GM20431 (cell line): ENCODE measurements at regions not wholly inside any gene's neighbourhood (a gene's known extent, or its start where the extent isn't known, plus 50 kb on each side); places are given as distances from the start of the nearest gene placed in this dataset.

ENCODE experiments used
- in situ Hi-C: fragments of 300-500 bp; cut with MseI, MboI; formaldehyde crosslinking; loops from one replicate; pipeline ENCODE4 v1.15.0; 2020; ENCODE audit warnings: low sequenced_read_pairs; ENCODE audit not compliant: unreplicated experiment

GRCh38 chr6:10256113-10256690, 158.7 kb downstream of the TFAP2A start:
- in situ Hi-C loops = no loop called here

GRCh38 chr6:10250655-10251220, 164.1 kb downstream of the TFAP2A start:
- in situ Hi-C loops = no loop called here

GRCh38 chr6:10248378-10248843, 166.5 kb downstream of the TFAP2A start:
- in situ Hi-C loops = no loop called here

GRCh38 chr6:10237298-10238038, 177.4 kb downstream of the TFAP2A start:
- in situ Hi-C loops = no loop called here

- in situ Hi-C loops = no loop called here
Measured at GRCh38 chr6:10235344-10235743, 179.5 kb downstream of the TFAP2A start.

GRCh38 chr6:10230531-10230930, 184.3 kb downstream of the TFAP2A start:
- in situ Hi-C loops = no loop called here

- in situ Hi-C loops = no loop called here
Measured at GRCh38 chr6:10223841-10224240, 191.0 kb downstream of the TFAP2A start.

- in situ Hi-C loops = no loop called here
Measured at GRCh38 chr6:10221178-10221577, 193.7 kb downstream of the TFAP2A start.

GRCh38 chr6:10219510-10219909, 195.4 kb downstream of the TFAP2A start:
- in situ Hi-C loops = no loop called here

- in situ Hi-C loops = no loop called here
Measured at GRCh38 chr6:10217111-10217510, 197.8 kb downstream of the TFAP2A start.

- in situ Hi-C loops = no loop called here
Measured at GRCh38 chr6:10215326-10216110, 199.4 kb downstream of the TFAP2A start.

GRCh38 chr6:10210052-10210451, 204.8 kb downstream of the TFAP2A start:
- in situ Hi-C loops = no loop called here

- in situ Hi-C loops = no loop called here
Measured at GRCh38 chr6:10205892-10206291, 209.0 kb downstream of the TFAP2A start.

GRCh38 chr6:10205120-10205519, 209.8 kb downstream of the TFAP2A start:
- in situ Hi-C loops = no loop called here

- in situ Hi-C loops = no loop called here
Measured at GRCh38 chr6:10203651-10204050, 211.2 kb downstream of the TFAP2A start.

GRCh38 chr6:10202581-10202980, 212.3 kb downstream of the TFAP2A start:
- in situ Hi-C loops = no loop called here

- in situ Hi-C loops = no loop called here
Measured at GRCh38 chr6:10201606-10202510, 213.0 kb downstream of the TFAP2A start.

- in situ Hi-C loops = no loop called here
Measured at GRCh38 chr6:10196090-10196489, 218.8 kb downstream of the TFAP2A start.

- in situ Hi-C loops = no loop called here
Measured at GRCh38 chr6:10194816-10195672, 219.8 kb downstream of the TFAP2A start.
